ENCODE measurements at regions not wholly inside any gene's neighbourhood (a gene's known extent, or its start where the extent isn't known, plus 50 kb on each side); places are given as distances from the start of the nearest gene placed in this dataset.
"Not testable (repeated sequence)": the region's sequence is repeated elsewhere in the genome, so short reads cannot be mapped to it uniquely, and the experiment has no call there.

DNA sequence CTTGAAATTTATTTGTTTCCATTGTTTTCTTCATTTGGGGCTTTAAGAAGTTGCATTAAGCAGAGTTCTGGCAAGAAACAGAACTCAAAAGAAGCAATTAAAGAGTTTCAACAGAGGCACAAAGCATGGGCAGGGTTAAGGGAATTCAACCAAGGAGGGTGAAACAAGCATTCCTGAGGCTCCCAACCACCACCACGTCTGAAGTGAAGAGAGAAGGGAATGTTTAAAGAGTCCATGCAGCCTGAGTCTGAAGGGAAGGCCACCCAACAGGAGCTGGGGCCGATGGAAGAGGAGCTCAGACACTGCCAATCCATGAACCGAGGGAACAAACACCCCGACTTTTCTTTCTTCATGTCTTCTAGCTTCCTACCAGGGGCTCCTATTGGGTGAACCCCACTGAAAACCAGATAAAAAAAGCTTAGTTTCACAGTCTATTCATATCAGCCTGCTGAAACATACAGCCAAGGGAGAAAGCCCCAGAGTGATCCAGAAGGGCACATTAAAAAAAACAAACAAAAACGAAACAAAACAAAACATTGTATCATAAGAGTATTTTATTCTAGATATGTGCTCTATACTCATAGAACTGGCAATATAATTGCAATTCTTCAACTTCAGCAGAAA is 168.9 kb downstream of the SPDYE17 start:
- TF ChIP-seq, protein P1, sequence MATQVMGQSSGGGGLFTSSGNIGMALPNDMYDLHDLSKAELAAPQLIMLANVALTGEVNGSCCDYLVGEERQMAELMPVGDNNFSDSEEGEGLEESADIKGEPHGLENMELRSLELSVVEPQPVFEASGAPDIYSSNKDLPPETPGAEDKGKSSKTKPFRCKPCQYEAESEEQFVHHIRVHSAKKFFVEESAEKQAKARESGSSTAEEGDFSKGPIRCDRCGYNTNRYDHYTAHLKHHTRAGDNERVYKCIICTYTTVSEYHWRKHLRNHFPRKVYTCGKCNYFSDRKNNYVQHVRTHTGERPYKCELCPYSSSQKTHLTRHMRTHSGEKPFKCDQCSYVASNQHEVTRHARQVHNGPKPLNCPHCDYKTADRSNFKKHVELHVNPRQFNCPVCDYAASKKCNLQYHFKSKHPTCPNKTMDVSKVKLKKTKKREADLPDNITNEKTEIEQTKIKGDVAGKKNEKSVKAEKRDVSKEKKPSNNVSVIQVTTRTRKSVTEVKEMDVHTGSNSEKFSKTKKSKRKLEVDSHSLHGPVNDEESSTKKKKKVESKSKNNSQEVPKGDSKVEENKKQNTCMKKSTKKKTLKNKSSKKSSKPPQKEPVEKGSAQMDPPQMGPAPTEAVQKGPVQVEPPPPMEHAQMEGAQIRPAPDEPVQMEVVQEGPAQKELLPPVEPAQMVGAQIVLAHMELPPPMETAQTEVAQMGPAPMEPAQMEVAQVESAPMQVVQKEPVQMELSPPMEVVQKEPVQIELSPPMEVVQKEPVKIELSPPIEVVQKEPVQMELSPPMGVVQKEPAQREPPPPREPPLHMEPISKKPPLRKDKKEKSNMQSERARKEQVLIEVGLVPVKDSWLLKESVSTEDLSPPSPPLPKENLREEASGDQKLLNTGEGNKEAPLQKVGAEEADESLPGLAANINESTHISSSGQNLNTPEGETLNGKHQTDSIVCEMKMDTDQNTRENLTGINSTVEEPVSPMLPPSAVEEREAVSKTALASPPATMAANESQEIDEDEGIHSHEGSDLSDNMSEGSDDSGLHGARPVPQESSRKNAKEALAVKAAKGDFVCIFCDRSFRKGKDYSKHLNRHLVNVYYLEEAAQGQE (IDR thresholded peaks at IDR 0.05; ENCODE audit: insufficient replicate concordance, low read depth) = not testable (repeated sequence)
- TF ChIP-seq, protein P2, sequence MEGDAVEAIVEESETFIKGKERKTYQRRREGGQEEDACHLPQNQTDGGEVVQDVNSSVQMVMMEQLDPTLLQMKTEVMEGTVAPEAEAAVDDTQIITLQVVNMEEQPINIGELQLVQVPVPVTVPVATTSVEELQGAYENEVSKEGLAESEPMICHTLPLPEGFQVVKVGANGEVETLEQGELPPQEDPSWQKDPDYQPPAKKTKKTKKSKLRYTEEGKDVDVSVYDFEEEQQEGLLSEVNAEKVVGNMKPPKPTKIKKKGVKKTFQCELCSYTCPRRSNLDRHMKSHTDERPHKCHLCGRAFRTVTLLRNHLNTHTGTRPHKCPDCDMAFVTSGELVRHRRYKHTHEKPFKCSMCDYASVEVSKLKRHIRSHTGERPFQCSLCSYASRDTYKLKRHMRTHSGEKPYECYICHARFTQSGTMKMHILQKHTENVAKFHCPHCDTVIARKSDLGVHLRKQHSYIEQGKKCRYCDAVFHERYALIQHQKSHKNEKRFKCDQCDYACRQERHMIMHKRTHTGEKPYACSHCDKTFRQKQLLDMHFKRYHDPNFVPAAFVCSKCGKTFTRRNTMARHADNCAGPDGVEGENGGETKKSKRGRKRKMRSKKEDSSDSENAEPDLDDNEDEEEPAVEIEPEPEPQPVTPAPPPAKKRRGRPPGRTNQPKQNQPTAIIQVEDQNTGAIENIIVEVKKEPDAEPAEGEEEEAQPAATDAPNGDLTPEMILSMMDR (IDR thresholded peaks at IDR 0.05; ENCODE audit: insufficient read depth, low read length) = not testable (repeated sequence)
- not testable (repeated sequence) for TF ChIP-seq POLR2AphosphoS5 (IDR thresholded peaks at IDR 0.05; ENCODE audit: low read depth); SPI1 (IDR thresholded peaks at IDR 0.05; ENCODE audit: borderline replicate concordance, low read depth)

Data from HL-60 (cell line).